ENCODE measurements at regions not wholly inside any gene's neighbourhood (a gene's known extent, or its start where the extent isn't known, plus 50 kb on each side); places are given as distances from the start of the nearest gene placed in this dataset.

DNA sequence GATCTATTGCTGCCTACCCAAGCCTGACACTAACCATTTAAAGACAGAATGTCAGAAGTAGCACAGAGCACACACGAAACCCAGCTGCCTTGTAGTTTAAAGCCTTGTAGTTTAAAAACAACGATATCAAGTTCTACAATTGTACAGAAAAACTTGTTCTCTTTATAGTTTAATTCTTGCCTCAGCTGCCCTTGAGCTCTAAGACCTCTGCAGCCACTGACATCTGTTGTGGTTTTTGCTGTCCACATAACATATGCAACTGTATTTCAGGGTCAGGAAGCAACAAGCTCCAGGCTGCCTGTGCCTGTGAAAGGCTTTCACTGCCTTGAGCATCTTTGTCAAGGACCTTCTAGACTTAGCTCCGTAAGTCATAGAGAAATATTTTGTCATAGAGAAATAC lies 227.2 kb downstream of the SPCS3 start:
- peaks cover 0 to 3% (median 0%) of the 10 kb centered on the region in 9 donors for H3K27me3 ChIP-seq
- no peak for TF ChIP-seq POLR2A (IDR thresholded peaks at IDR 0.05)
- TF ChIP-seq, protein P1, sequence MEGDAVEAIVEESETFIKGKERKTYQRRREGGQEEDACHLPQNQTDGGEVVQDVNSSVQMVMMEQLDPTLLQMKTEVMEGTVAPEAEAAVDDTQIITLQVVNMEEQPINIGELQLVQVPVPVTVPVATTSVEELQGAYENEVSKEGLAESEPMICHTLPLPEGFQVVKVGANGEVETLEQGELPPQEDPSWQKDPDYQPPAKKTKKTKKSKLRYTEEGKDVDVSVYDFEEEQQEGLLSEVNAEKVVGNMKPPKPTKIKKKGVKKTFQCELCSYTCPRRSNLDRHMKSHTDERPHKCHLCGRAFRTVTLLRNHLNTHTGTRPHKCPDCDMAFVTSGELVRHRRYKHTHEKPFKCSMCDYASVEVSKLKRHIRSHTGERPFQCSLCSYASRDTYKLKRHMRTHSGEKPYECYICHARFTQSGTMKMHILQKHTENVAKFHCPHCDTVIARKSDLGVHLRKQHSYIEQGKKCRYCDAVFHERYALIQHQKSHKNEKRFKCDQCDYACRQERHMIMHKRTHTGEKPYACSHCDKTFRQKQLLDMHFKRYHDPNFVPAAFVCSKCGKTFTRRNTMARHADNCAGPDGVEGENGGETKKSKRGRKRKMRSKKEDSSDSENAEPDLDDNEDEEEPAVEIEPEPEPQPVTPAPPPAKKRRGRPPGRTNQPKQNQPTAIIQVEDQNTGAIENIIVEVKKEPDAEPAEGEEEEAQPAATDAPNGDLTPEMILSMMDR (IDR thresholded peaks at IDR 0.05) = no peak
- H3K4me3 ChIP-seq = no peak overlapping the region
- no peaks in the 10 kb centered on the region for H3K36me3 ChIP-seq
- H3K27ac ChIP-seq = no peak overlapping the region
- no peak for ATAC-seq
- 87 to 96% (median 90%) methylated on average over 3 of the region's 3 CpGs for WGBS, 4 donors
- intact Hi-C loops (cut with DNase I) = no loop called here
- no peaks in the 10 kb centered on the region for H3K4me1 ChIP-seq
- DNase-seq = no peak
- H3K9me3 ChIP-seq = peaks cover 0 to 11% (median 2%) of the 10 kb centered on the region in 12 donors

DNA sequence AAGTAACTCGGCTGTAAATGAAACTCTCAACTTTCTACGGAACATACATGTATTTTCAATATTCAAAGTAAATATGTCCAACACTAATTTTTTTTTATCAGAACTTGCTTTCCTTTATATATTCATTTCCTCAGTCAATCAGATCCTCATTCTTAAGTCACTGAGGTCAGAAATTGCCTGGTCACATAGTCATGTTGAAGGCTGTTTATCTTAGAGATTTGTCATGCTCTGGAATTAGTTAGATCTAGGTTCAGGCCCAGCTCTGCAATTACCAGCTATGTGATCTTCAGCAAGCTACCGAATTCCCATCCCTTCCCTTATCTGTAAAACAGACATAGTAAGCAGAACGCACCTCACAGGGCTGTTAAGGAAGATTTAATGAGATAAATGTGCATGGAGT lies 228.8 kb downstream of the SPCS3 start:
- H3K27ac ChIP-seq = no peak overlapping the region
- TF ChIP-seq POLR2A (IDR thresholded peaks at IDR 0.05) = no peak
- TF ChIP-seq, protein P1 (IDR thresholded peaks at IDR 0.05) = no peak
- intact Hi-C loops (cut with DNase I) = no loop called here
- no peak overlapping the region for H3K4me3 ChIP-seq
- H3K27me3 ChIP-seq = peaks cover 0 to 3% (median 0%) of the 10 kb centered on the region in 9 donors
- H3K9me3 ChIP-seq = peaks cover 0 to 26% (median 6%) of the 10 kb centered on the region in 12 donors
- ATAC-seq (no peak), DNase-seq (no peak)
- WGBS, 4 donors = 63 to 67% (median 64%) methylated on average over 4 of the region's 4 CpGs
- H3K36me3 ChIP-seq = no peaks in the 10 kb centered on the region
- no peaks in the 10 kb centered on the region for H3K4me1 ChIP-seq

DNA sequence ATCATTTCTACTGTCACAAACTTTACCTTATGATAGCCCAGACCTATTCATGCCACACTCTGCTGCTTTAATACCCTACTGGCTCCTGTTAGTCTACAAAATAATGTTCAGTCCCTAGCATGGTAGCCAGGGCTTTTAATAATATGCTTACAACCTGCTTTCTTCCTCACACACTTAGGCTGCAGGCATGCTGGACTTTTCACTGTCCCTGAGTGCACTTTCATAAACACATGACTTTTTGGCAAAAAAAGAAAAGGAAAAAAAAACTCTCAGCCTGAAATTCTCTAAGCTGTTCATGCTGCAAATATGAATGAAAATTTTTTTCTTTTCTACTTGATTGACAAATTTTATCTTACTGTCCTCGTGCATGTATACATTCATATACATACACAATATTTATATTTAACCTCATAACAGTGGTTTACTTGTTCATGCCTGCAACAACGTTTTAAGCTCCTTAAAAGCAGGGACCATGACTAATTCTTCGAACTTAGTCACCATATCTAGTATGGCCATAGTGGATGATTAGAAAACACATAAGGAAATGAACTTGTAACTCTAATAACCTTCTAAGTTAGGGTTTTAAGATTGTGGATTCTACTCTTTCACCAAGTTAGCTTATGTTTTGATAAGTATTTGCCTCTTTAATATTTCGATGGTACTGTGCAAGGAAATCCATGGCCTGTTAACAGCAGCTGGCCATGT lies 229.5 kb downstream of the SPCS3 start:
- Histone ChIP-seq H3K27me3 (peaks cover 0 to 3% (median 0%) of the 10 kb centered on the region in 9 donors), H3K27ac (no peak overlapping the region), H3K4me1 (no peaks in the 10 kb centered on the region), H3K36me3 (no peaks in the 10 kb centered on the region), H3K4me3 (no peak overlapping the region), H3K9me3 (peaks cover 0 to 26% (median 6%) of the 10 kb centered on the region in 12 donors)
- TF ChIP-seq, protein P1 (IDR thresholded peaks at IDR 0.05) = no peak
- no peak for TF ChIP-seq POLR2A (IDR thresholded peaks at IDR 0.05)
- ATAC-seq (no peak), DNase-seq (no peak)
- intact Hi-C loops (cut with DNase I) = no loop called here
- WGBS, 4 donors = 66 to 77% (median 67%) methylated on average over 4 of the region's 4 CpGs

DNA sequence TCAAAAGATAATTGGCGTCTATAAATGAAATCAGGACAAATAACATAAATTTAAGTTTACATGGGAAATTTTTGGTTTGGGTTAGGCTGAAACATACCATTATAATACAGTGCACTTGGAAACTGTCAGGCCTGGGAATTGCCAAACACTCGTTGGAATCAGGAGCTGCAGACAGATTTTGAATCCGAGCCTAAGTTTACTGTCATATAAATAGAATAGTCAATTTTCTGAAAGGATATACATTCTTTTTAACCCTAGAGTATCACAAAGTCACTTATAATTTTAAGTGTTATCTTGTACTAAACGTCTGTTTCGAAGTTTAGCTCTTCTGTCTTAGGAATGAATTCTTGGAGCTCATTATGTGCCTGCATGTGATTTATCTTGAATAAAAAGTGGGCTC lies 234.1 kb downstream of the VEGFC start:
- H3K4me3 ChIP-seq = no peak overlapping the region
- no peaks in the 10 kb centered on the region for H3K36me3 ChIP-seq
- TF ChIP-seq, protein P1 (IDR thresholded peaks at IDR 0.05) = no peak
- TF ChIP-seq POLR2A (IDR thresholded peaks at IDR 0.05) = no peak
- H3K27ac ChIP-seq = no peak overlapping the region
- ATAC-seq (no peak), DNase-seq (no peak)
- H3K9me3 ChIP-seq = no peaks in the 10 kb centered on the region
- intact Hi-C loops (cut with DNase I) = no loop called here
- 48 to 50% (median 49%) methylated on average over 5 of the region's 5 CpGs for WGBS, 4 donors
- H3K4me1 ChIP-seq = no peaks in the 10 kb centered on the region
- H3K27me3 ChIP-seq = no peaks in the 10 kb centered on the region
